ENCODE measurements at regions not wholly inside any gene's neighbourhood (a gene's known extent, or its start where the extent isn't known, plus 50 kb on each side); places are given as distances from the start of the nearest gene placed in this dataset.

DNA sequence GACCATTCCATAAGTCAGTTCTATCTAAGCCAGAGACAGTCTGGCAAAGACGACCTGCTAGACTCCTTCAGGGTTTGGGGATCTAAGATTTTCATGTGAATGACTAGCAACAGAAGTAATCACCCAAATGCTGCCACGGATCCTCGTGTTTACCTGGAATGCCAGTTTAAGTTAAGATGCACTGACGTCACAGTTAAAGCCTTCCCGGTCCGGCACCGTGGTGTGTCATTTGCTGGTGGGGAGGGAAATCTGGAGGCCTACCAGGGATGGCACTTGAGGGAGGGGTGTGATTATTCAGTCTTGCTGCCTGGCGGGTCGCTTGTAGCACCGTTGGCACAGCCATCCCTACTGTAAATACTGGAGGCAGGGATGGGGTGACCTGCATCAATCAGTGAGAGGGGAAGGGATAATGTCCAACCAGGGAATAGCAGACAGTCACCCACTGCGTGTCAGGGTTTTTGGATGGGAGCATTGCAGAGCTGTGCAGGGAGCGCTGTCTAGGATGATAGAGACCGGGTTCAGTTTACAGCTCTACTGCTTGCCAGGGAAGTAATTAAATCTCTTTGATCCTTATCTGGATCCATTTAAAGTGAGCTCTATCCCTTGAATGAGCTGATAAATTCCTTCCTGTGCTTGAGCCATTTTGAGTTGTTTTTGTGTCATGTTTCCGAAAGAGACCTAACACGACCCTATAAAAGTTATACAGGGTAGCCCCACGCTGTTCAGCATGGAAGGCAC lies 764.7 kb upstream of the EEF2KMT start:
- Histone ChIP-seq H3K27me3 (no peaks in the 10 kb centered on the region), H3K4me3 (no peak overlapping the region), H3K4me1 (no peaks in the 10 kb centered on the region), H3K27ac (no peak overlapping the region), H3K36me3 (no peaks in the 10 kb centered on the region), H3K9me3 (no peaks in the 10 kb centered on the region)
- no peak for DNase-seq
- WGBS, 2 donors: 44 to 50% methylated on average over 16 of the region's 16 CpGs
- TF ChIP-seq, protein P1, sequence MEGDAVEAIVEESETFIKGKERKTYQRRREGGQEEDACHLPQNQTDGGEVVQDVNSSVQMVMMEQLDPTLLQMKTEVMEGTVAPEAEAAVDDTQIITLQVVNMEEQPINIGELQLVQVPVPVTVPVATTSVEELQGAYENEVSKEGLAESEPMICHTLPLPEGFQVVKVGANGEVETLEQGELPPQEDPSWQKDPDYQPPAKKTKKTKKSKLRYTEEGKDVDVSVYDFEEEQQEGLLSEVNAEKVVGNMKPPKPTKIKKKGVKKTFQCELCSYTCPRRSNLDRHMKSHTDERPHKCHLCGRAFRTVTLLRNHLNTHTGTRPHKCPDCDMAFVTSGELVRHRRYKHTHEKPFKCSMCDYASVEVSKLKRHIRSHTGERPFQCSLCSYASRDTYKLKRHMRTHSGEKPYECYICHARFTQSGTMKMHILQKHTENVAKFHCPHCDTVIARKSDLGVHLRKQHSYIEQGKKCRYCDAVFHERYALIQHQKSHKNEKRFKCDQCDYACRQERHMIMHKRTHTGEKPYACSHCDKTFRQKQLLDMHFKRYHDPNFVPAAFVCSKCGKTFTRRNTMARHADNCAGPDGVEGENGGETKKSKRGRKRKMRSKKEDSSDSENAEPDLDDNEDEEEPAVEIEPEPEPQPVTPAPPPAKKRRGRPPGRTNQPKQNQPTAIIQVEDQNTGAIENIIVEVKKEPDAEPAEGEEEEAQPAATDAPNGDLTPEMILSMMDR (IDR thresholded peaks at IDR 0.05): no peak
- intact Hi-C loops (cut with DNase I): no loop called here
- FAIRE-seq: no peak
- ATAC-seq: no peak

DNA sequence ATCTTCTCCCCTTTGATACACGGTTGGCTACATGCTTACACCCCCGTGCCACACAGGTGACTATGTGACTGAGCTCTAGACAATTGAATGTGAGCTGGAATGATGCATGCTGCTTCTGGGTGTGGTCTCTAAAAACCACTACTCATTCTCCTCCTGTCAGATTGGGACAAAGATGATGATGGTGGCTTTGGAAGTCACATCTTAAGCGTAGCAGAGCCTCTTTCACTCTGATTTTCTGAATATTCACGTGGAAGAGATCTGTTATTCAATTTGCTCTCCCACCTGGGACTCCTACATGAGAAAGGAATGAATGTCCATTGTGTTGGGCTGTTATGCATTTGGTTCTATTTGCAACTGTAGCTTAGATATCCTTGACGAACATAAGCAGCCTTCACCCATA lies 763.6 kb upstream of the EEF2KMT start:
- H3K27me3 ChIP-seq: no peaks in the 10 kb centered on the region
- no peaks in the 10 kb centered on the region for H3K4me1 ChIP-seq
- intact Hi-C loops (cut with DNase I): no loop called here
- TF ChIP-seq, protein P1 (IDR thresholded peaks at IDR 0.05): no peak
- DNase-seq (no peak), ATAC-seq (no peak), FAIRE-seq (no peak)
- 28 to 29% methylated on average over 5 of the region's 5 CpGs for WGBS, 2 donors
- no peak overlapping the region for H3K27ac ChIP-seq
- no peaks in the 10 kb centered on the region for H3K36me3 ChIP-seq
- no peak overlapping the region for H3K4me3 ChIP-seq
- H3K9me3 ChIP-seq: no peaks in the 10 kb centered on the region

DNA sequence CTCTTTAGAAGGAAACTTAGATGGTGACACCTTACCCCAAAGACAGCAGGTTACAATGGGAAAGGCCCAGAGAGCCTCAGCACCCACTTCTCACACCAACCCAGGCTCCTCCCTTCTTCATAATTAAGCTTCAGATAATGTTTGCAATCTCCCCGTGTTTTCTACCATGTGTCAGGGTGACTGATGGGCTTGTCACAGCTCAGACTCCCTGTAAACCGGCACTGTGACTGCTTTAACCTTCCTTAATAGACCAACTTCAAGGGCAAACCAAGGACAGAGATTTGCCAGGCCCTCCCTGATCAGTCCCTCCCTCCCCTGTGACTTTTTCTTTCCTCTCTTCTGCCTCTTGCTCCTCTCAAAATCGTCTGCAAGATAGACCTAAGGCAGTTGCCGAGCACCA lies 760.6 kb upstream of the EEF2KMT start:
- Histone ChIP-seq H3K36me3 (no peaks in the 10 kb centered on the region), H3K9me3 (no peaks in the 10 kb centered on the region), H3K27ac (no peak overlapping the region), H3K4me3 (no peak overlapping the region), H3K27me3 (no peaks in the 10 kb centered on the region), H3K4me1 (no peaks in the 10 kb centered on the region)
- FAIRE-seq: no peak
- intact Hi-C loops (cut with DNase I): no loop called here
- no peak for ATAC-seq
- TF ChIP-seq, protein P1 (IDR thresholded peaks at IDR 0.05): no peak
- DNase-seq: no peak
- WGBS, 2 donors: 22 to 30% methylated on average over 4 of the region's 4 CpGs

DNA sequence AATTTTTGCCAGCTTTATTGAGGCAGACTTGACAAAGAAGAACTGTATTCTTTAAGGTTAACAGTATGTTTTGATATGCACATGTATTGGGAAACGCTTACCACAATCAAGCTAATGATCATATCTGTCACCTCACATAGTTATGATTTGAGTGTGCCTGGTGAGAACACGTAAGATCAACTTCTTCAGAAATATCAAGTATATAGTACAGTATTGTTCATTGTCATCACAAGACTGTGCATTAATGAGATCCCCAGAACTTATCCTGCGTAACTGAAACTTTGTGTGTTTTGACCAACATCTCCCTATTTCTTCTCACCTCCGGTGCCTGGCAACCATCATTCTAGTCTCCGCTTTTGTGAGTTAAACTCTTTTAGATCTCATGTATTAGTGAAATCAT lies 756.4 kb upstream of the EEF2KMT start:
- ATAC-seq: no peak
- Histone ChIP-seq H3K9me3 (no peaks in the 10 kb centered on the region), H3K27me3 (no peaks in the 10 kb centered on the region), H3K4me1 (no peaks in the 10 kb centered on the region), H3K27ac (no peak overlapping the region), H3K36me3 (no peaks in the 10 kb centered on the region), H3K4me3 (no peak overlapping the region)
- 51 to 69% methylated on average over 5 of the region's 5 CpGs for WGBS, 2 donors
- no peak for FAIRE-seq
- DNase-seq: no peak
- intact Hi-C loops (cut with DNase I): no loop called here
- TF ChIP-seq, protein P1 (IDR thresholded peaks at IDR 0.05): no peak

DNA sequence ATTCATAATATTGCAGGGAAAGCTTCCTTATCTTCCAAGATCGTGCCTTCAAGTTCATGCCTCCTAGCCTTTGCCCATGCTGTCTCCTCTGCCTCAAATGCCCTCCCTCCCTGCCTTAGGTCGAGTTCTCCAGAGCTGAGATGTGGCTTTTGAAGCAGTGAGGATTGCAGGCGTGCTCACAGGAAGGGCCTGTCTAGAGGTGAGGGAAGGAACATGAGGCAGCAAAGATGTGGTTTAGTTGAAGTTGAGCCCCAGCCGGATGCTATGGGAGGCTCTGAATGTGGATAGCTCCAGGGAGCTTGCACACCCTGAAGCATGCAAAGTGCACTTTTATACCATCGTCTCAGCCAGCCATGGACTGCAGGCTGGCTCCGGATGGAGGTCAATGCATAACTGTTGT lies 754.6 kb upstream of the EEF2KMT start:
- ATAC-seq (no peak), FAIRE-seq (no peak)
- TF ChIP-seq, protein P1 (IDR thresholded peaks at IDR 0.05): no peak

More for the DNA sequence above, 754.6 kb upstream of the EEF2KMT start:
- 35 to 44% methylated on average over 6 of the region's 6 CpGs for WGBS, 2 donors
- Histone ChIP-seq H3K27ac (no peak overlapping the region), H3K27me3 (no peaks in the 10 kb centered on the region), H3K4me3 (no peak overlapping the region), H3K4me1 (no peaks in the 10 kb centered on the region), H3K36me3 (no peaks in the 10 kb centered on the region), H3K9me3 (no peaks in the 10 kb centered on the region)
- DNase-seq: no peak
- intact Hi-C loops (cut with DNase I): no loop called here
